ENCODE measurements at regions not wholly inside any gene's neighbourhood (a gene's known extent, or its start where the extent isn't known, plus 50 kb on each side); places are given as distances from the start of the nearest gene placed in this dataset.

DNA sequence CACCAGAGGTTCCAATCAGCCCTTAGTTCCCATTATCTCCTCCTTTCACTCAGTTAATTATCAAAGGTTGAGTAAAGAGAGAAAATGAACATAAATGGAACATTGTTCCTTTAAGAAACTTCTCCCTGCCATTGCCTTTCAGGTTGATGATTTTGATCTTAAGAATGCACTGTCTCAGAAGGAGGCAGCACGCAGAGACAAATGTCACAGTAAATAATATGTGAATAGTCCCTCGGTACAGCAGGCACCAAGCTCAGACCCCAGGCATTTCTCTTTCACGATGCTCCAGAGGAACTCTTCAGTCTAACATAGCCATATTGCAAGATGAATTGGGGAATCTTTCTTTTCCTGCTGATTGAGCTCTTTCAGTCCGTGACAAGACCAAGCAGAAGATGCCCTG is 435.3 kb upstream of the SPTLC3 start:
- TF ChIP-seq POLR2A (IDR thresholded peaks at IDR 0.05; ENCODE audit: low read length) (no peak), GATA1 (IDR thresholded peaks at IDR 0.05; ENCODE audit: low read depth, low read length) (no peak)
